Activated T-cell treated with anti-CD3 and anti-CD28 coated beads for 1 hour (primary cell): ENCODE measurements at regions not wholly inside any gene's neighbourhood (a gene's known extent, or its start where the extent isn't known, plus 50 kb on each side); places are given as distances from the start of the nearest gene placed in this dataset.
"Not testable (repeated sequence)": the region's sequence is repeated elsewhere in the genome, so short reads cannot be mapped to it uniquely, and the experiment has no call there.

Experiments used
- DNase-seq: peaks from one replicate; pipeline ENCODE4 v3.0.0-alpha.2; 2020; ENCODE audit warnings: low read depth

- DNase-seq = not testable (repeated sequence)
Measured at GRCh38 chr21:15672578-15672977, 57.2 kb upstream of the USP25 start.

DNA sequence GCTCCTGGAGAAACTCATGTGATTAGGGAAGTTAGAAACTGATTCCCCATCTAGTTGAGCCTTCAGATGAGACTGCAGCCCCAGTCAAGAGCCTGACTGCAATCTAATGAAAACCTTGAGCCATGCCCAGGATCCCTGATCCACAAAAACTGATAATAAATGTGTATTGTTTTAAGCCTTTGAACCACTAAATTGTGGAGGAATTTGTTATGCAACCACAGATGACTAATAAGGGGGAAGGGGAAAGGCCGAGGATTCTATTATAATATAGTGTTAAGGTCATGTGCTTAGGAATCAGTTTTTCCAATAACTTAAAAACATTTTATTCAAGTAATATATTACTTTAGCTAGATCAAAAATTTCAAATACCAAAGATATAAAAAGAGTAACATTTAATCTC, 52.8 kb upstream of the USP25 start:
- DNase-seq = no peak

DNA sequence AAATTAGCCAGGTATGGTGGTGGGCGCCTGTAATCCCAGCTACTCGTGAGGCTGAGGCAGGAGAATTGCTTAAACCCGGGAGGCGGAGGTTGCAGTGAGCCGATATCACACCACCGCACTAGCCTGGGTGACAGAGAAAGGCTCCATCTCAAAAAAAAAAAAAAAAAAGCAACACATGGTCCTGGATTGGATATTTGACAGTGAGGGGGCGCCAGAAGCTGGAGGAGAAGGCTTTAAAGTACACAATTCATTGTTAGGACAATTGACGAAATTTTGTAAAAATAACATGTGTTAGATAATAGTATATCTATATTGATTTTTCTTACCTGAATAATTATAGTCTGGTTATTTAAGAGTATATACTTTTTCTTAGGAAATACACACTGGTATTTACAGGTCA, 50.2 kb upstream of the USP25 start:
- no peak for DNase-seq
